ENCODE measurements at regions not wholly inside any gene's neighbourhood (a gene's known extent, or its start where the extent isn't known, plus 50 kb on each side); places are given as distances from the start of the nearest gene placed in this dataset.
"Not testable (repeated sequence)": the region's sequence is repeated elsewhere in the genome, so short reads cannot be mapped to it uniquely, and the experiment has no call there.

GRCh38 chr9:2439957-2440356 lies 181.6 kb upstream of the VLDLR start:
- in situ Hi-C loops (cut with MboI; ENCODE audit: low sequenced_read_pairs): no loop called here

GRCh38 chr9:2443933-2444332 lies 177.7 kb upstream of the VLDLR start:
- in situ Hi-C loops (cut with MboI; ENCODE audit: low sequenced_read_pairs): not testable (repeated sequence)

GRCh38 chr9:2448193-2448738 lies 173.3 kb upstream of the VLDLR start:
- in situ Hi-C loops (cut with MboI; ENCODE audit: low sequenced_read_pairs): no loop called here

- in situ Hi-C loops (cut with MboI; ENCODE audit: low sequenced_read_pairs): loop anchor here (25.0 kb wide), 1 partner anchor 284 kb away; no protein-coding TSS in a partner anchor
Observed at GRCh38 chr9:2453106-2453505, 168.5 kb upstream of the VLDLR start.

GRCh38 chr9:2453701-2454100 lies 167.9 kb upstream of the VLDLR start:
- in situ Hi-C loops (cut with MboI; ENCODE audit: low sequenced_read_pairs): loop anchor here (25.0 kb wide), 1 partner anchor 284 kb away; no protein-coding TSS in a partner anchor

- in situ Hi-C loops (cut with MboI; ENCODE audit: low sequenced_read_pairs): loop anchor here (25.0 kb wide), 1 partner anchor 278 kb away; no protein-coding TSS in a partner anchor
Observed at GRCh38 chr9:2459756-2460155, 161.8 kb upstream of the VLDLR start.

GRCh38 chr9:2461892-2462291 lies 159.7 kb upstream of the VLDLR start:
- in situ Hi-C loops (cut with MboI; ENCODE audit: low sequenced_read_pairs): loop anchor here (25.0 kb wide), 1 partner anchor 275 kb away; no protein-coding TSS in a partner anchor

GRCh38 chr9:2464624-2465023 lies 157.0 kb upstream of the VLDLR start:
- in situ Hi-C loops (cut with MboI; ENCODE audit: low sequenced_read_pairs): loop anchor here (25.0 kb wide), 1 partner anchor 273 kb away; no protein-coding TSS in a partner anchor

- in situ Hi-C loops (cut with MboI; ENCODE audit: low sequenced_read_pairs): loop anchor here (25.0 kb wide), 1 partner anchor 272 kb away; no protein-coding TSS in a partner anchor
Observed at GRCh38 chr9:2465516-2465915, 156.1 kb upstream of the VLDLR start.

- in situ Hi-C loops (cut with MboI; ENCODE audit: low sequenced_read_pairs): loop anchor here (25.0 kb wide), 1 partner anchor 271 kb away; no protein-coding TSS in a partner anchor
Observed at GRCh38 chr9:2465921-2466460, 155.6 kb upstream of the VLDLR start.

- in situ Hi-C loops (cut with MboI; ENCODE audit: low sequenced_read_pairs): loop anchor here (25.0 kb wide), 1 partner anchor 271 kb away; no protein-coding TSS in a partner anchor
Observed at GRCh38 chr9:2466703-2467102, 154.9 kb upstream of the VLDLR start.

GRCh38 chr9:2469681-2470221 lies 151.8 kb upstream of the VLDLR start:
- in situ Hi-C loops (cut with MboI; ENCODE audit: low sequenced_read_pairs): loop anchor here (25.0 kb wide), 1 partner anchor 268 kb away; no protein-coding TSS in a partner anchor

- in situ Hi-C loops (cut with MboI; ENCODE audit: low sequenced_read_pairs): loop anchor here (25.0 kb wide), 1 partner anchor 264 kb away; no protein-coding TSS in a partner anchor
Observed at GRCh38 chr9:2473681-2474080, 147.9 kb upstream of the VLDLR start.

- in situ Hi-C loops (cut with MboI; ENCODE audit: low sequenced_read_pairs): no loop called here
Observed at GRCh38 chr9:2477755-2478154, 143.8 kb upstream of the VLDLR start.

- in situ Hi-C loops (cut with MboI; ENCODE audit: low sequenced_read_pairs): no loop called here
Observed at GRCh38 chr9:2478421-2478820, 143.2 kb upstream of the VLDLR start.

- in situ Hi-C loops (cut with MboI; ENCODE audit: low sequenced_read_pairs): no loop called here
Observed at GRCh38 chr9:2479056-2479565, 142.5 kb upstream of the VLDLR start.

- in situ Hi-C loops (cut with MboI; ENCODE audit: low sequenced_read_pairs): no loop called here
Observed at GRCh38 chr9:2480255-2480837, 141.2 kb upstream of the VLDLR start.

GRCh38 chr9:2481216-2481615 lies 140.4 kb upstream of the VLDLR start:
- in situ Hi-C loops (cut with MboI; ENCODE audit: low sequenced_read_pairs): no loop called here

- in situ Hi-C loops (cut with MboI; ENCODE audit: low sequenced_read_pairs): no loop called here
Observed at GRCh38 chr9:2486988-2487387, 134.6 kb upstream of the VLDLR start.

GRCh38 chr9:2489838-2490314 lies 131.7 kb upstream of the VLDLR start:
- in situ Hi-C loops (cut with MboI; ENCODE audit: low sequenced_read_pairs): no loop called here

- in situ Hi-C loops (cut with MboI; ENCODE audit: low sequenced_read_pairs): no loop called here
Observed at GRCh38 chr9:2492161-2492560, 129.4 kb upstream of the VLDLR start.
